Ramos (cell line): ENCODE measurements at regions not wholly inside any gene's neighbourhood (a gene's known extent, or its start where the extent isn't known, plus 50 kb on each side); places are given as distances from the start of the nearest gene placed in this dataset.

Experiments used
- in situ Hi-C: fragments of 300-500 bp; cut with MboI; formaldehyde crosslinking; loops from one replicate; pipeline ENCODE4 v1.14.3; 2022; ENCODE audit warnings: low sequenced_read_pairs; ENCODE audit not compliant: unreplicated experiment

GRCh38 chr16:76883076-76883475 lies 307.9 kb upstream of the MON1B start:
- in situ Hi-C loops = no loop called here

GRCh38 chr16:76885776-76886537 lies 305.0 kb upstream of the MON1B start:
- in situ Hi-C loops = no loop called here

GRCh38 chr16:76897816-76898215 lies 293.2 kb upstream of the MON1B start:
- in situ Hi-C loops = no loop called here

GRCh38 chr16:76899767-76900166 lies 291.2 kb upstream of the MON1B start:
- in situ Hi-C loops = no loop called here

- in situ Hi-C loops = no loop called here
Measured at GRCh38 chr16:76900285-76901263, 290.4 kb upstream of the MON1B start.

- in situ Hi-C loops = no loop called here
Measured at GRCh38 chr16:76906552-76906951, 284.4 kb upstream of the MON1B start.

- in situ Hi-C loops = no loop called here
Measured at GRCh38 chr16:76910931-76911330, 280.1 kb upstream of the MON1B start.

- in situ Hi-C loops = no loop called here
Measured at GRCh38 chr16:76913046-76913445, 277.9 kb upstream of the MON1B start.

- in situ Hi-C loops = no loop called here
Measured at GRCh38 chr16:76926042-76926441, 264.9 kb upstream of the MON1B start.

GRCh38 chr16:76926595-76926994 lies 264.4 kb upstream of the MON1B start:
- in situ Hi-C loops = no loop called here

- in situ Hi-C loops = no loop called here
Measured at GRCh38 chr16:76931186-76931585, 259.8 kb upstream of the MON1B start.

GRCh38 chr16:76932541-76933211 lies 258.3 kb upstream of the MON1B start:
- in situ Hi-C loops = no loop called here

- in situ Hi-C loops = no loop called here
Measured at GRCh38 chr16:76940251-76940650, 250.7 kb upstream of the MON1B start.

- in situ Hi-C loops = no loop called here
Measured at GRCh38 chr16:76941113-76941512, 249.9 kb upstream of the MON1B start.

- in situ Hi-C loops = no loop called here
Measured at GRCh38 chr16:76942089-76942488, 248.9 kb upstream of the MON1B start.

- in situ Hi-C loops = no loop called here
Measured at GRCh38 chr16:76943921-76944320, 247.1 kb upstream of the MON1B start.

GRCh38 chr16:76946879-76947278 lies 244.1 kb upstream of the MON1B start:
- in situ Hi-C loops = no loop called here

GRCh38 chr16:76947749-76948148 lies 243.2 kb upstream of the MON1B start:
- in situ Hi-C loops = no loop called here

- in situ Hi-C loops = no loop called here
Measured at GRCh38 chr16:76955629-76956028, 235.4 kb upstream of the MON1B start.

GRCh38 chr16:76956394-76956793 lies 234.6 kb upstream of the MON1B start:
- in situ Hi-C loops = no loop called here

GRCh38 chr16:76956841-76957240 lies 234.1 kb upstream of the MON1B start:
- in situ Hi-C loops = no loop called here
